WTC11 (cell line): ENCODE measurements at regions not wholly inside any gene's neighbourhood (a gene's known extent, or its start where the extent isn't known, plus 50 kb on each side); places are given as distances from the start of the nearest gene placed in this dataset.

ENCODE experiments used
- NR2C2 ChIP-seq: sonication (generic); formaldehyde crosslinking; IDR thresholded peaks from 2 replicates; pipeline ENCODE4 v1.8.0; 2022; ENCODE audit warnings: mild to moderate bottlenecking, missing genetic modification reagents
- ZNF263 ChIP-seq: sonication (generic); formaldehyde crosslinking; IDR thresholded peaks from 2 replicates; pipeline ENCODE4 v1.8.1; 2022; ENCODE audit warnings: low read depth, mild to moderate bottlenecking, moderate library complexity, missing genetic modification reagents
- TF ChIP-seq, protein P1 (sequence below): sonication (generic); formaldehyde crosslinking; IDR thresholded peaks from 2 replicates; pipeline ENCODE4 v1.8.1; 2023; ENCODE audit warnings: mild to moderate bottlenecking, moderate library complexity, missing genetic modification reagents
- TF ChIP-seq, protein P2 (sequence below): sonication (generic); formaldehyde crosslinking; IDR thresholded peaks from 2 replicates; pipeline ENCODE4 v1.8.0; 2022; ENCODE audit warnings: mild to moderate bottlenecking, missing genetic modification reagents
- TF ChIP-seq, protein P3 (sequence below): fragments of 200-600 bp; IDR thresholded peaks from 2 replicates; pipeline ENCODE4 v1.8.0; 2022; ENCODE audit warnings: antibody characterized with exemption

DNA sequence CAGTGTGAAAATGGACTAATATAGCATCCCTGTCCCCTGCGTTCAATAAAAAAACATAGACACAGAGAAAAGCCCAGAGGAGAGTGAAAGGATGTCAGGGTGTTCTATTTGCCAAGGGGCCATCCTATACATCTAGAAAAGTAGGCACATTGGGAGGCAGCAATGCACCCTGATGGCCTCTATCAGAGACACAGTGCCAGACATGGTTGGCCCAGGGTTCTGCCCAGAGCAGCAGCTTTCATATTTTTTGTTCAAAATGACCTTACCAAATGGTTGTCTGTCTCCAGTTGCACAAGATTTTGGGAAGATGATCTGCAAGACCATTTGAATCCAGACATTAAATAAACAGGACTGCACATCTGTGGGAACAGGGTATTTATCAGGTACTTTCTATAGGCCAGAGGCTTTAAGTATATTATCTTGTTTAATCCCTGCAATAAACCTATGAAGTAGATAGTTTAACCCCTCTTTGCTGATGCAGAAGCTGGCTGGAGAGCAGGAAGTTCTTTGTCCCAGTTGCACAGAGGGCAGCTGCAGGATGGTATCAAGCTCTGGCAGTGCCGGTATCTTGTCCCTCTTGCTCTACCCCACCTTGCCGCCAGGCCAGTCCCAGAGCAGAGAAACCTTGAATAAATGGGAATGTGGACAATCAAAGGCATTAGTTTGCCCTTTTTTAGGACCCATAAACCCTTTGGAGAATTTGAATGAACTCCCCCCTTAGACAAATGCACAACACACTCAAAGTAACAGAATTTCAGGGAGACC lies 171.8 kb upstream of the PWP1 start:
- TF ChIP-seq NR2C2 (CRISPR knock-in tag) (no peak), ZNF263 (CRISPR knock-in tag) (no peak)
- TF ChIP-seq, protein P1, sequence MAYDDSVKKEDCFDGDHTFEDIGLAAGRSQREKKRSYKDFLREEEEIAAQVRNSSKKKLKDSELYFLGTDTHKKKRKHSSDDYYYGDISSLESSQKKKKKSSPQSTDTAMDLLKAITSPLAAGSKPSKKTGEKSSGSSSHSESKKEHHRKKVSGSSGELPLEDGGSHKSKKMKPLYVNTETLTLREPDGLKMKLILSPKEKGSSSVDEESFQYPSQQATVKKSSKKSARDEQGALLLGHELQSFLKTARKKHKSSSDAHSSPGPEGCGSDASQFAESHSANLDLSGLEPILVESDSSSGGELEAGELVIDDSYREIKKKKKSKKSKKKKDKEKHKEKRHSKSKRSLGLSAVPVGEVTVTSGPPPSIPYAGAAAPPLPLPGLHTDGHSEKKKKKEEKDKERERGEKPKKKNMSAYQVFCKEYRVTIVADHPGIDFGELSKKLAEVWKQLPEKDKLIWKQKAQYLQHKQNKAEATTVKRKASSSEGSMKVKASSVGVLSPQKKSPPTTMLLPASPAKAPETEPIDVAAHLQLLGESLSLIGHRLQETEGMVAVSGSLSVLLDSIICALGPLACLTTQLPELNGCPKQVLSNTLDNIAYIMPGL (CRISPR knock-in tag): no peak
- TF ChIP-seq, protein P2, sequence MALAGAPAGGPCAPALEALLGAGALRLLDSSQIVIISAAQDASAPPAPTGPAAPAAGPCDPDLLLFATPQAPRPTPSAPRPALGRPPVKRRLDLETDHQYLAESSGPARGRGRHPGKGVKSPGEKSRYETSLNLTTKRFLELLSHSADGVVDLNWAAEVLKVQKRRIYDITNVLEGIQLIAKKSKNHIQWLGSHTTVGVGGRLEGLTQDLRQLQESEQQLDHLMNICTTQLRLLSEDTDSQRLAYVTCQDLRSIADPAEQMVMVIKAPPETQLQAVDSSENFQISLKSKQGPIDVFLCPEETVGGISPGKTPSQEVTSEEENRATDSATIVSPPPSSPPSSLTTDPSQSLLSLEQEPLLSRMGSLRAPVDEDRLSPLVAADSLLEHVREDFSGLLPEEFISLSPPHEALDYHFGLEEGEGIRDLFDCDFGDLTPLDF (CRISPR knock-in tag): no peak
- TF ChIP-seq, protein P3, sequence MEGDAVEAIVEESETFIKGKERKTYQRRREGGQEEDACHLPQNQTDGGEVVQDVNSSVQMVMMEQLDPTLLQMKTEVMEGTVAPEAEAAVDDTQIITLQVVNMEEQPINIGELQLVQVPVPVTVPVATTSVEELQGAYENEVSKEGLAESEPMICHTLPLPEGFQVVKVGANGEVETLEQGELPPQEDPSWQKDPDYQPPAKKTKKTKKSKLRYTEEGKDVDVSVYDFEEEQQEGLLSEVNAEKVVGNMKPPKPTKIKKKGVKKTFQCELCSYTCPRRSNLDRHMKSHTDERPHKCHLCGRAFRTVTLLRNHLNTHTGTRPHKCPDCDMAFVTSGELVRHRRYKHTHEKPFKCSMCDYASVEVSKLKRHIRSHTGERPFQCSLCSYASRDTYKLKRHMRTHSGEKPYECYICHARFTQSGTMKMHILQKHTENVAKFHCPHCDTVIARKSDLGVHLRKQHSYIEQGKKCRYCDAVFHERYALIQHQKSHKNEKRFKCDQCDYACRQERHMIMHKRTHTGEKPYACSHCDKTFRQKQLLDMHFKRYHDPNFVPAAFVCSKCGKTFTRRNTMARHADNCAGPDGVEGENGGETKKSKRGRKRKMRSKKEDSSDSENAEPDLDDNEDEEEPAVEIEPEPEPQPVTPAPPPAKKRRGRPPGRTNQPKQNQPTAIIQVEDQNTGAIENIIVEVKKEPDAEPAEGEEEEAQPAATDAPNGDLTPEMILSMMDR: no peak
